Esophagus muscularis mucosa (tissue), 4 donors: ENCODE measurements at regions not wholly inside any gene's neighbourhood (a gene's known extent, or its start where the extent isn't known, plus 50 kb on each side); places are given as distances from the start of the nearest gene placed in this dataset.

Source experiments
- DNase-seq: peaks from one replicate; pipeline ENCODE4 v3.0.0-alpha.2; 2017; ENCODE audit errors: extremely low spot score
- H3K27ac ChIP-seq, 4 donors: fragments of 200-600 bp; sonication (generic); replicated peaks in 1 of 4; 1 replicate in 3 of 4; 2 replicates in 1 of 4; pipeline ENCODE4 v1.5.1; 2016 to 2019; ENCODE audit warnings: mild to moderate bottlenecking in 1 of 4
- H3K27me3 ChIP-seq, 4 donors: fragments of 200-600 bp; sonication (generic); one replicate each; pipeline versions ENCODE4 v1.5.1 to v1.6.0; 2016 to 2019
- H3K36me3 ChIP-seq, 4 donors: fragments of 200-600 bp; sonication (generic); one replicate each; pipeline ENCODE4 v1.5.1; 2016 to 2019
- H3K4me1 ChIP-seq, 4 donors: fragments of 200-600 bp; sonication (generic); one replicate each; pipeline ENCODE4 v1.5.1; 2016 to 2019
- H3K4me3 ChIP-seq, 4 donors: fragments of 200-600 bp; sonication (generic); 1 replicate in 2 of 4; 2 replicates in 2 of 4; pipeline ENCODE4 v1.5.1; 2016 to 2019; ENCODE audit warnings: mild to moderate bottlenecking in 4 of 4, moderate library complexity in 1 of 4
- H3K9me3 ChIP-seq, 4 donors: fragments of 200-600 bp; sonication (generic); 1 replicate in 3 of 4; 2 replicates in 1 of 4; pipeline ENCODE4 v1.5.1; 2016 to 2019
- CTCF ChIP-seq, 3 experiments: fragments of 200-600 bp in 2 of 3; fragments of 450-650 bp in 1 of 3; sonication (generic) in 2 of 3; IDR thresholded peaks; one replicate each; pipeline ENCODE4 v1.5.1; 2017 to 2019; ENCODE audit warnings: antibody characterized with exemption in 3 of 3, mild to moderate bottlenecking in 2 of 3, moderate library complexity in 1 of 3
- EP300 ChIP-seq: sonication (generic); formaldehyde crosslinking; IDR thresholded peaks from one replicate; pipeline ENCODE4 v1.6.1; 2017; ENCODE audit warnings: antibody characterized with exemption
- POLR2A ChIP-seq: fragments of 450-650 bp; IDR thresholded peaks from one replicate; pipeline ENCODE4 v1.6.1; 2017; ENCODE audit warnings: antibody characterized with exemption, moderate library complexity, mild to moderate bottlenecking, low read depth
- POLR2AphosphoS5 ChIP-seq, 2 donors: sonication (generic); formaldehyde crosslinking; IDR thresholded peaks; one replicate each; pipeline ENCODE4 v1.6.1; 2017; ENCODE audit warnings: antibody characterized with exemption in 2 of 2
- WGBS: methylation state at CpG from one replicate; pipeline ENCODE4 v1.1.5; 2018; 5-methylcytosine and 5-hydroxymethylcytosine counted together
- intact Hi-C: fragments of 100-400 bp; cut with DNase I; formaldehyde crosslinking; loops from one replicate; pipeline ENCODE4 v1.15.1; 2023

DNA sequence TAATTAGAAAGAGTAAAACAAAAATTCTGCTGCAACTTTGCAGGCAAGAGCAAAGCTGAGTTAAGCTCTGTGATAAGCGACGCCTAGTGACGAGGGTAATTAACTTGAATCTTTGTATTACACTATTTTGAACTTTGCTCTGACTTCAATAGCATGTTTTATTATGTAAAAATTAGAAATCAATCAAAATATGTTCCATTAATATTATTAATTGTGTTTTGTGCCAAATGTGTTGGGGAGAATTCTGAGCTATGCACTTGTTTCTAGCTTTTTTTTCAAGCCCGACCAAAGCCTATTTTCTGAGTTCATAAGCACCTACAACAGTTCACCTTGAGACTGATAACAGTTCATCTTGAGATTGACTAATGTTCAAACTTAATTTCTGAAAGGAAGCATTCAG lies 90.1 kb upstream of the PDE3A start:
- TF ChIP-seq CTCF (IDR thresholded peaks at IDR 0.05) = no peak
- TF ChIP-seq EP300 = no peak
- TF ChIP-seq POLR2AphosphoS5 (IDR thresholded peaks at IDR 0.05) = no peak
- TF ChIP-seq POLR2A = no peak
- WGBS = 98% methylated on average over 4 of the region's 4 CpGs

DNA sequence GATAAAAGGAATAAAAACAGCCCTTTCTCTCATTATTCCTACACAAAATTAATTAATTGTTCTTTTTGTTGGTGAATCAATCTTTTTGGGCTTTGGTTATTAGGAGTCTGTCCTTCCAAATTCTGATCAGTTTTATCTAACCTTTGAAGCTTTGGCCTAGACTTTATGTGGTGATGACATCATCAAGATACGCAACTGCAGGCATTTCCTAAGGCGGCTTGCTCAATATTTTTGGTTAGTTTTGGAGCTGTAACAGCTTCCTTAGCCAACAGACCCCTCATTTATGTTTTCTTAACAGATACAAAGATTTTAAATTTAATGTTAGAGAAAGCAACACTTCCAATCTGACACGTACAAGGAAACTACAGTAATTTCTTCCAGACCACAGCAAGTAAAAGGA lies 87.8 kb upstream of the PDE3A start:
- DNase-seq = no peak
- no peaks in the 10 kb centered on the region for H3K9me3 ChIP-seq
- H3K27me3 ChIP-seq = no peaks in the 10 kb centered on the region
- H3K4me3 ChIP-seq = no peak overlapping the region
- H3K27ac ChIP-seq = no peak overlapping the region
- WGBS = 56% methylated on average over 3 of the region's 3 CpGs
- peaks cover 0 to 26% (median 15%) of the 10 kb centered on the region in 4 donors for H3K4me1 ChIP-seq
- TF ChIP-seq EP300 (no peak), POLR2AphosphoS5 (IDR thresholded peaks at IDR 0.05) (no peak), CTCF (IDR thresholded peaks at IDR 0.05) (no peak), POLR2A (no peak)
- intact Hi-C loops = no loop called here
- H3K36me3 ChIP-seq = no peaks in the 10 kb centered on the region

More for the DNA sequence above, 90.1 kb upstream of the PDE3A start:
- Histone ChIP-seq H3K4me3 (no peak overlapping the region), H3K9me3 (no peaks in the 10 kb centered on the region), H3K4me1 (peaks cover 6 to 49% (median 34%) of the 10 kb centered on the region in 4 donors), H3K27ac (no peak overlapping the region), H3K27me3 (no peaks in the 10 kb centered on the region), H3K36me3 (no peaks in the 10 kb centered on the region)
- intact Hi-C loops = no loop called here
- DNase-seq = no peak

DNA sequence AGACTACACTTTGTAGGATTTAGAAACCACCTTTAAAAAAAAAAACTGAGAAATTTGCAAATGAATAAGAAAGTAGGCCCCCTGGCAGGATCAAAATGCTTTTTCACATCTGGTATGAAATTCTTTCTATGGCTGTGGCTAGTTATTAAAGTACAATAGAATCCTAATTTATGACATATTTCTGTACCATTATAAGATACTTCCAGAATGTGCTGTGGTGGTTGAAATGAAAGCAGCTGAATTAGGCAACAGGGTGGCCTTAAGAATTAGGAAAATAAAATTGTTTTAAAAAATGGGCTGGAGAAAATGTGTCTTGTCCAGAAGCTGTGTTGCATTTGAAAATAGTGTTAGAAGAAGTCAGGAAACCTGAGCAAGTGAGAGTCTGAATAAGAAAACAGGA lies 85.9 kb upstream of the PDE3A start:
- Histone ChIP-seq H3K9me3 (no peaks in the 10 kb centered on the region), H3K4me1 (peaks cover 0 to 24% (median 15%) of the 10 kb centered on the region in 4 donors), H3K27ac (no peak overlapping the region), H3K4me3 (no peak overlapping the region), H3K36me3 (no peaks in the 10 kb centered on the region), H3K27me3 (no peaks in the 10 kb centered on the region)
- TF ChIP-seq POLR2A (no peak), POLR2AphosphoS5 (IDR thresholded peaks at IDR 0.05) (no peak), CTCF (IDR thresholded peaks at IDR 0.05) (no peak), EP300 (no peak)
- intact Hi-C loops = no loop called here
- DNase-seq = no peak

DNA sequence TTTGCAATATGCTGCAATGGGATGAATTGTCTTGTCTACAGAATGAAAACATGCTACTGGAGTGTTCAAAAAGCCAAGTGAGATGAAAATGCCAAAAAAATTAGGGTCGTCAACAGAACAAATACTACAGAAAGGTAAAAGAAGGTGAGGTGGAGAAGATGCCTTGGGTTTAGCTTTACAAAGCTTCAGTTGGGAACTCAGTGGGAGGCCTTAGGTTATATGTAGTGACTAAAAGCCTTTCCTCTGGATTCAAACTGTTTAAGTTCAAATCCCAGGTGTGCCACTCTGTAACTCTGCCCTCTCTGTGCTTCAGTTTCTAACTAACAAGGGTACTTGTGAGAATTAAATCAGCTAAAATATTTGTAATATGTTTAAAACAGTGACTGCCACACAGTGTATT lies 84.9 kb upstream of the PDE3A start:
- intact Hi-C loops = no loop called here
- Histone ChIP-seq H3K27ac (no peak overlapping the region), H3K27me3 (no peaks in the 10 kb centered on the region), H3K4me3 (no peak overlapping the region), H3K9me3 (no peaks in the 10 kb centered on the region), H3K4me1 (peaks cover 0 to 20% (median 13%) of the 10 kb centered on the region in 4 donors), H3K36me3 (no peaks in the 10 kb centered on the region)
- 88% methylated on average over 1 of the region's 1 CpG for WGBS
- DNase-seq = no peak
- TF ChIP-seq EP300 = no peak
- TF ChIP-seq CTCF (IDR thresholded peaks at IDR 0.05) = no peak
- TF ChIP-seq POLR2A = no peak
- no peak for TF ChIP-seq POLR2AphosphoS5 (IDR thresholded peaks at IDR 0.05)

GRCh38 chr12:20289520-20289919 lies 78.8 kb upstream of the PDE3A start:
- no peak overlapping the region for H3K27ac ChIP-seq
- no peaks in the 10 kb centered on the region for H3K4me1 ChIP-seq
- TF ChIP-seq POLR2AphosphoS5 (IDR thresholded peaks at IDR 0.05) (no peak), CTCF (IDR thresholded peaks at IDR 0.05) (no peak), POLR2A (no peak), EP300 (no peak)
- no peaks in the 10 kb centered on the region for H3K9me3 ChIP-seq
- H3K27me3 ChIP-seq = no peaks in the 10 kb centered on the region
- intact Hi-C loops = no loop called here
- no peak overlapping the region for H3K4me3 ChIP-seq
- no peak for DNase-seq
- no peaks in the 10 kb centered on the region for H3K36me3 ChIP-seq
- 89% methylated on average over 1 of the region's 1 CpG for WGBS
